Fibroblast of lung (primary cell): ENCODE measurements at regions not wholly inside any gene's neighbourhood (a gene's known extent, or its start where the extent isn't known, plus 50 kb on each side); places are given as distances from the start of the nearest gene placed in this dataset.

ENCODE experiments used
- CTCF ChIP-seq, 2 donors: IDR thresholded peaks in 1 of 2; conservative IDR thresholded peaks in 1 of 2; 1 replicate in 1 of 2; 2 replicates in 1 of 2; pipeline ENCODE4 v1.5.1; 2011 to 2012; ENCODE audit warnings: low read length in 2 of 2, control low read depth in 1 of 2, inconsistent platforms in 1 of 2, low read depth in 1 of 2, mild to moderate bottlenecking in 1 of 2
- EZH2 ChIP-seq: IDR thresholded peaks from 2 replicates; pipeline ENCODE4 v1.5.1; 2012; ENCODE audit warnings: low read length, control low read depth, mild to moderate bottlenecking; ENCODE audit errors: missing control alignments

- TF ChIP-seq CTCF (conservative IDR thresholded peaks at IDR 0.05 in 1 of 2, IDR thresholded peaks at IDR 0.05 in 1 of 2; ENCODE audit: low read depth in 1 of 2, low read length in 2 of 2) (no peak), EZH2 (no peak)
Measured at GRCh38 chr21:35156293-35157278, 107.5 kb upstream of the RUNX1 start.
